Lower leg skin (tissue), 3 donors: ENCODE measurements at regions not wholly inside any gene's neighbourhood (a gene's known extent, or its start where the extent isn't known, plus 50 kb on each side); places are given as distances from the start of the nearest gene placed in this dataset.

Experiments used
- CTCF ChIP-seq, 3 donors: fragments of 450-650 bp; IDR thresholded peaks; one replicate each; pipeline ENCODE4 v1.5.1; 2016; ENCODE audit warnings: antibody characterized with exemption in 3 of 3, mild to moderate bottlenecking in 3 of 3, moderate library complexity in 2 of 3
- POLR2A ChIP-seq, 2 donors: fragments of 450-650 bp; IDR thresholded peaks; one replicate each; pipeline ENCODE4 v1.6.1; 2016 to 2017; ENCODE audit warnings: antibody characterized with exemption in 2 of 2, mild to moderate bottlenecking in 1 of 2, moderate library complexity in 1 of 2

GRCh38 chr3:127073941-127074820 lies 91.3 kb downstream of the PLXNA1 start:
- TF ChIP-seq CTCF (IDR thresholded peaks at IDR 0.05) (no peak), POLR2A (IDR thresholded peaks at IDR 0.05) (no peak)
